LNCAP (cell line): ENCODE measurements at regions not wholly inside any gene's neighbourhood (a gene's known extent, or its start where the extent isn't known, plus 50 kb on each side); places are given as distances from the start of the nearest gene placed in this dataset.

Experiments
- CTCF ChIP-seq: fragments of 450-650 bp; IDR thresholded peaks from 2 replicates; pipeline ENCODE4 v1.5.1; 2017; ENCODE audit warnings: mild to moderate bottlenecking

DNA sequence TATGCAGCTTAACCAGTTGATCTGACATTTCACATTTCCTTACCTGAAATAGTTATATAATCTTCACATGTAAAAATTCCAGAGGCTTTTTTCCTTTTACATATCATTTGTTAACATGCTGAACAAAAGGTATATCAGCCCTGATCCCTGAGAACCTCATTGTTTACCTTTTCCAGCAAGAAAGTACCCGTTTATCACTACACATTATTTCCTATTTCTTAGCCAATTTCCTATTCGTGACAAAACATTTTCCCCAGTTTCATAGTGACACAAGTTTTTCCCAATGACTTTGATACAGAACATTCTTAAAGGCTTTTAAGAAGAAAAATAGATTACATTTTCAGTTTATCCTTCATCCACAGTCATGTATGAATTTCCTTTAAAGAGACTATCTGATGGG lies 86.6 kb upstream of the DKK2 start:
- TF ChIP-seq CTCF = no peak

- TF ChIP-seq CTCF = no peak
Observed at GRCh38 chr4:107120661-107121060, 84.5 kb upstream of the DKK2 start.

- no peak for TF ChIP-seq CTCF
Observed at GRCh38 chr4:107117726-107118125, 81.6 kb upstream of the DKK2 start.

- TF ChIP-seq CTCF = no peak
Observed at GRCh38 chr4:107115185-107115847, 79.2 kb upstream of the DKK2 start.

DNA sequence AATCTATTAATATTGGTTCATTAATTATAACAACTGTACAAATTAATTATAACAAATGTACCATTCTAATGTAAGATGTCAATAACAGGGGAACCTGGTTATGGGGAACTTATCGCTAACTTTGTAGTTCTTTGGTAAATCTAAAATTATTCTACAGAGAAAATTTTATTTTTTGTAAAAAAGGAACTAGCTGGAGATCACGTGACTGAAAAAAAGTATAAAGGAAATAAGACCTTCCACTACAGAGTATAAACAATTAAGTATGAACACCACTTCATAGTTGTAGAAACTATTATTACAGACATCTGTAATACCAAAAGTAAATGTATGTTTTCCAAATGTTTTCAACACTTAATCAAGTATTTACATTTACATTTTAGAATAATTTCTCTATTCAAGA lies 77.9 kb upstream of the DKK2 start:
- TF ChIP-seq CTCF = no peak

DNA sequence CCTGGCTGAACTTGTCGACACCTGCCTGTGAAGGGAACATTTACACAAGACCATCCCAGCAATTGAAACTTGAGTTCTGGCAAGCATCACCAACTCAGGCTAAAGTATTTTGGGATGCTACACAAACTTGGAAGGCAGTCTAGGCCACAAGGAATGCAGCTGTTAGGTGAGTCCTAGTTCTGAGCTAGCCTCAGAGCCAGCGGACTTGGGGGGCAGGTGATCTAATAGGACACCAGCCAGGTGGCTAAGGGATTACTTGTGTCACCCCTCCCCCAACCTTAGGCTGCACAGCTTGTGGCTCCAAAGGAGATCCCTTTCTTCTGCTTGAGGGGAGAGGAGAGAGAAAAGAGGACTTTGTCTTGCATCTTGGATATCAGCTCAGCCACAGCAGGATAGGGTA lies 62.3 kb upstream of the DKK2 start:
- no peak for TF ChIP-seq CTCF

DNA sequence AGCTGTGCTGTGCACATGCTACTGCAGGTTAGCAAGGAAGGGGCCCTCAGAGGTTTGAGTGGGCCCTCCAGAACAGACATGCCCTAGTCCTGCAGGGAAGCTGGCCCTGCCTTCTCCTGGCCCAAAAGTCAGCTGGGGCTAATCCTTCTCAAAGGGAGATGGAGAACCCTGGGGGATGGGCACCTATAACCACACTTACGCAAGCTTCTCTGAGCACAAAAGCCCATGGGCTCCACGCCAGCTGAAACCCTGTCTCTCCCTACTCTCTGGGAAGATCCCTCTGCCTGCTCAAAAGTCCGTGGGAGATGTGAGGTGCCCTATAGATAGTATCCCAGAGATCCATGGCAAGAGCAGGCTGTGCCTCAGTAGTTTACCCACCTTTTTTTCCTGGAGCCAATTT lies 58.9 kb upstream of the DKK2 start:
- TF ChIP-seq CTCF = no peak

- peak; percentile 36; the same call in 1 of the 2 replicates for TF ChIP-seq CTCF
Observed at GRCh38 chr4:107094332-107094731, 58.2 kb upstream of the DKK2 start.
